Liver (tissue), 8 donors: ENCODE measurements at regions not wholly inside any gene's neighbourhood (a gene's known extent, or its start where the extent isn't known, plus 50 kb on each side); places are given as distances from the start of the nearest gene placed in this dataset.

Experiments
- DNase-seq: peaks from one replicate; pipeline ENCODE4 v3.0.0-alpha.2; 2017; ENCODE audit warnings: low spot score
- H3K27ac ChIP-seq, 2 donors: one replicate each; pipeline ENCODE4 v1.7.0; 2013; ENCODE audit warnings: inconsistent platforms in 2 of 2, low read length in 2 of 2, control low read depth in 1 of 2, low read depth in 1 of 2, mild to moderate bottlenecking in 1 of 2
- H3K27me3 ChIP-seq, 4 donors: one replicate each; pipeline versions ENCODE4 v1.6.1 to v1.7.0; 2013; ENCODE audit warnings: low read length in 3 of 4, inconsistent platforms in 1 of 4, mild to moderate bottlenecking in 1 of 4, moderate library complexity in 1 of 4; ENCODE audit not compliant: control insufficient read depth in 4 of 4, insufficient read depth in 4 of 4
- H3K36me3 ChIP-seq, 4 donors: one replicate each; pipeline versions ENCODE4 v1.6.1 to v1.7.0; 2013; ENCODE audit warnings: low read length in 3 of 4, mild to moderate bottlenecking in 3 of 4, low read depth in 1 of 4, moderate library complexity in 1 of 4; ENCODE audit not compliant: control insufficient read depth in 4 of 4, insufficient read depth in 3 of 4
- H3K4me1 ChIP-seq, 4 donors: one replicate each; pipeline versions ENCODE4 v1.6.1 to v1.7.0; 2013; ENCODE audit warnings: low read length in 3 of 4, mild to moderate bottlenecking in 3 of 4, moderate library complexity in 1 of 4; ENCODE audit not compliant: control insufficient read depth in 4 of 4, insufficient read depth in 4 of 4
- H3K4me3 ChIP-seq, 3 donors: one replicate each; pipeline versions ENCODE4 v1.6.1 to v1.7.0; 2013; ENCODE audit warnings: low read length in 3 of 3, control low read depth in 1 of 3, low read depth in 1 of 3, mild to moderate bottlenecking in 1 of 3
- H3K9ac ChIP-seq, 2 donors: one replicate each; pipeline ENCODE4 v1.7.0; 2013; ENCODE audit warnings: low read length in 2 of 2, mild to moderate bottlenecking in 2 of 2, moderate library complexity in 2 of 2, control low read depth in 1 of 2, low read depth in 1 of 2
- H3K9me3 ChIP-seq, 4 donors: one replicate each; pipeline versions ENCODE4 v1.6.1 to v1.7.0; 2013; ENCODE audit warnings: low read length in 3 of 4; ENCODE audit not compliant: control insufficient read depth in 4 of 4
- CTCF ChIP-seq: fragments of 150-350 bp; IDR thresholded peaks from 2 replicates; pipeline ENCODE4 v1.5.1; 2017; ENCODE audit warnings: improper control_type of control experiment, low read depth, low read length; ENCODE audit not compliant: missing input control
- EGR1 ChIP-seq, 2 donors: IDR thresholded peaks; 2 replicates each; pipeline ENCODE4 v1.6.1; 2016 to 2018; ENCODE audit warnings: antibody characterized with exemption in 2 of 2, low read depth in 2 of 2
- FOXA1 ChIP-seq: IDR thresholded peaks from 2 replicates; pipeline ENCODE4 v1.6.1; 2016; ENCODE audit warnings: antibody characterized with exemption
- GABPA ChIP-seq, 2 donors: IDR thresholded peaks in 1 of 2; conservative IDR thresholded peaks in 1 of 2; 2 replicates each; pipeline ENCODE4 v1.6.1; 2016; ENCODE audit warnings: antibody characterized with exemption in 2 of 2, mild to moderate bottlenecking in 1 of 2, moderate library complexity in 1 of 2
- HNF4A ChIP-seq, 2 donors: conservative IDR thresholded peaks; 2 replicates each; pipeline ENCODE4 v1.6.1; 2016; ENCODE audit warnings: antibody characterized with exemption in 2 of 2, mild to moderate bottlenecking in 2 of 2
- HNF4G ChIP-seq: IDR thresholded peaks from 2 replicates; pipeline ENCODE4 v1.6.1; 2016; ENCODE audit warnings: antibody characterized with exemption
- JUND ChIP-seq, 2 donors: IDR thresholded peaks; 2 replicates each; pipeline ENCODE4 v1.6.1; 2016; ENCODE audit warnings: antibody characterized with exemption in 2 of 2
- MAX ChIP-seq: IDR thresholded peaks from 2 replicates; pipeline ENCODE4 v1.6.1; 2016; ENCODE audit warnings: antibody characterized with exemption
- NR2F2 ChIP-seq: IDR thresholded peaks from 2 replicates; pipeline ENCODE4 v1.6.1; 2016; ENCODE audit warnings: antibody characterized with exemption
- RAD21 ChIP-seq, 2 donors: IDR thresholded peaks; 2 replicates each; pipeline ENCODE4 v1.6.1; 2016; ENCODE audit warnings: antibody characterized with exemption in 2 of 2, mild to moderate bottlenecking in 2 of 2
- REST ChIP-seq: IDR thresholded peaks from 2 replicates; pipeline ENCODE4 v1.6.1; 2016; ENCODE audit warnings: antibody characterized with exemption, mild to moderate bottlenecking
- RXRA ChIP-seq, 2 donors: IDR thresholded peaks; 2 replicates each; pipeline ENCODE4 v1.6.1; 2017 to 2018; ENCODE audit warnings: antibody characterized with exemption in 2 of 2, mild to moderate bottlenecking in 1 of 2
- SP1 ChIP-seq: IDR thresholded peaks from 2 replicates; pipeline ENCODE4 v1.6.1; 2018; ENCODE audit warnings: antibody characterized with exemption, mild to moderate bottlenecking
- TAF1 ChIP-seq: conservative IDR thresholded peaks from 2 replicates; pipeline ENCODE4 v1.6.1; 2016; ENCODE audit warnings: antibody characterized with exemption, mild to moderate bottlenecking
- YY1 ChIP-seq: IDR thresholded peaks from 2 replicates; pipeline ENCODE4 v1.6.1; 2016; ENCODE audit warnings: antibody characterized with exemption, mild to moderate bottlenecking
- ZBTB33 ChIP-seq: IDR thresholded peaks from 2 replicates; pipeline ENCODE4 v1.6.1; 2016; ENCODE audit warnings: antibody characterized with exemption
- WGBS: extraction: QIAGEN DNeasy Blood & Tissue Kit; methylation state at CpG from one replicate; pipeline ENCODE4 v1.1.7; 2013; 5-methylcytosine and 5-hydroxymethylcytosine counted together
- TF ChIP-seq, protein P1 (sequence below): IDR thresholded peaks from 2 replicates; pipeline ENCODE4 v1.6.1; 2016; ENCODE audit warnings: antibody characterized with exemption
- donor health status: healthy.
- donor health status: healthy.
- donor health status: healthy.
- donor health status: healthy.
- donor health status: healthy.

GRCh38 chr4:74663631-74664030 is 130.7 kb downstream of the BTC start:
- Histone ChIP-seq H3K4me1 (no peaks in the 10 kb centered on the region), H3K9ac (no peak overlapping the region), H3K36me3 (no peaks in the 10 kb centered on the region), H3K9me3 (no peaks in the 10 kb centered on the region), H3K4me3 (no peak overlapping the region), H3K27ac (no peak overlapping the region), H3K27me3 (no peaks in the 10 kb centered on the region)
- no peak for DNase-seq
- TF ChIP-seq HNF4G (no peak), NR2F2 (no peak), MAX (no peak), TAF1 (no peak), SP1 (no peak), CTCF (no peak), EGR1 (IDR thresholded peaks at IDR 0.05; ENCODE audit: low read depth in 2 of 2) (no peak), ZBTB33 (no peak), RXRA (IDR thresholded peaks at IDR 0.05) (no peak), JUND (IDR thresholded peaks at IDR 0.05) (no peak), REST (no peak), FOXA1 (no peak), RAD21 (IDR thresholded peaks at IDR 0.05) (no peak)
- TF ChIP-seq, protein P1, sequence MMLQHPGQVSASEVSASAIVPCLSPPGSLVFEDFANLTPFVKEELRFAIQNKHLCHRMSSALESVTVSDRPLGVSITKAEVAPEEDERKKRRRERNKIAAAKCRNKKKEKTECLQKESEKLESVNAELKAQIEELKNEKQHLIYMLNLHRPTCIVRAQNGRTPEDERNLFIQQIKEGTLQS, result no peak

GRCh38 chr4:74665346-74665745 is 129.0 kb downstream of the BTC start:
- Histone ChIP-seq H3K27me3 (peaks cover 0 to 2% (median 0%) of the 10 kb centered on the region in 4 donors), H3K4me3 (no peak overlapping the region), H3K4me1 (no peaks in the 10 kb centered on the region), H3K36me3 (no peaks in the 10 kb centered on the region), H3K9me3 (no peaks in the 10 kb centered on the region), H3K9ac (no peak overlapping the region), H3K27ac (no peak overlapping the region)
- TF ChIP-seq FOXA1 (no peak), YY1 (no peak), HNF4G (no peak), RXRA (IDR thresholded peaks at IDR 0.05) (no peak), GABPA (IDR thresholded peaks at IDR 0.05 in 1 of 2, conservative IDR thresholded peaks at IDR 0.05 in 1 of 2) (no peak), RAD21 (IDR thresholded peaks at IDR 0.05) (no peak), HNF4A (conservative IDR thresholded peaks at IDR 0.05) (no peak), TAF1 (no peak), SP1 (no peak), NR2F2 (no peak)
- WGBS, result 91% methylated on average over 4 of the region's 4 CpGs
- DNase-seq, result no peak
